GM23248 (cell line): ENCODE measurements at regions not wholly inside any gene's neighbourhood (a gene's known extent, or its start where the extent isn't known, plus 50 kb on each side); places are given as distances from the start of the nearest gene placed in this dataset.

Experiments used
- EZH2 ChIP-seq: fragments of 200-600 bp; sonication (generic); IDR thresholded peaks from 2 replicates; pipeline ENCODE4 v1.6.1; 2018; ENCODE audit warnings: antibody characterized with exemption, mild to moderate bottlenecking; ENCODE audit not compliant: insufficient read depth, poor library complexity, severe bottlenecking
- EZH2phosphoT487 ChIP-seq: fragments of 200-600 bp; sonication (generic); IDR thresholded peaks from 2 replicates; pipeline ENCODE4 v1.6.1; 2018; ENCODE audit warnings: antibody characterized with exemption, moderate library complexity, mild to moderate bottlenecking, low read depth; ENCODE audit not compliant: insufficient read depth

DNA sequence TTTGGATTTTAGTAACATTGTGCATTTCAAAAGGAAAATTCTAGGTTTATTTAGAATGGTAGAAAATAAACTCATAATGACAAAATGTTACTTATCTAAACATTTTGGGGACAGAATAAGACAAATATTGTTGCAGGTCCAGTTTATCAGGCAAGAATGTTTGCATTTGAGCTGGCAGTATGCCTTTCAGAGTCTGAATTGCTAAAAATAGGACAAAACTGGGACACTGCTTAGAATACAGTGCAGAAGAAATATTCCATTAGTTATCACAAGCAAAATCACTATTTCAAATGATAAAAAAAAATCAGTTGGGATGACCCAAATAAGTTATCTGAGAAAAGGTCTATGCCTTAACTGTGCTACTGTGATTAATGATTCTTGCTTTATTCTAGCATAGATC is 870.3 kb upstream of the MIR17HG start:
- TF ChIP-seq EZH2phosphoT487 (no peak), EZH2 (no peak)
